IPS-15b (cell line): ENCODE measurements at regions not wholly inside any gene's neighbourhood (a gene's known extent, or its start where the extent isn't known, plus 50 kb on each side); places are given as distances from the start of the nearest gene placed in this dataset.
"Not testable (repeated sequence)": the region's sequence is repeated elsewhere in the genome, so short reads cannot be mapped to it uniquely, and the experiment has no call there.

Experiments
- H3K27me3 ChIP-seq: one replicate; pipeline ENCODE4 v1.6.1; 2013; ENCODE audit warnings: low read length; ENCODE audit not compliant: control insufficient read depth, insufficient read depth
- H3K36me3 ChIP-seq: one replicate; pipeline ENCODE4 v1.6.1; 2013; ENCODE audit warnings: low read length; ENCODE audit not compliant: control insufficient read depth, insufficient read depth
- H3K4me1 ChIP-seq: one replicate; pipeline ENCODE4 v1.6.1; 2013; ENCODE audit warnings: mild to moderate bottlenecking, low read length; ENCODE audit not compliant: control insufficient read depth, insufficient read depth
- H3K4me3 ChIP-seq: one replicate; pipeline ENCODE4 v1.5.1; 2013; ENCODE audit warnings: low read depth, low read length
- H3K9ac ChIP-seq: one replicate; pipeline ENCODE4 v1.6.1; 2013; ENCODE audit warnings: low read depth, mild to moderate bottlenecking, low read length
- H3K9me3 ChIP-seq: one replicate; pipeline ENCODE4 v1.6.1; 2013; ENCODE audit warnings: mild to moderate bottlenecking, low read length; ENCODE audit not compliant: control insufficient read depth, insufficient read depth

GRCh38 chr1:224044420-224044819 lies 69.5 kb upstream of the FBXO28 start:
- no peaks in the 10 kb centered on the region for H3K27me3 ChIP-seq
- no peaks in the 10 kb centered on the region for H3K4me1 ChIP-seq
- no peak overlapping the region for H3K9ac ChIP-seq
- H3K9me3 ChIP-seq: no peaks in the 10 kb centered on the region
- H3K4me3 ChIP-seq: no peak overlapping the region
- H3K36me3 ChIP-seq: no peaks in the 10 kb centered on the region

GRCh38 chr1:224042557-224043118 lies 71.3 kb upstream of the FBXO28 start:
- H3K9me3 ChIP-seq: no peaks in the 10 kb centered on the region
- H3K4me3 ChIP-seq: no peak overlapping the region
- H3K36me3 ChIP-seq: no peaks in the 10 kb centered on the region
- H3K27me3 ChIP-seq: no peaks in the 10 kb centered on the region
- H3K4me1 ChIP-seq: no peaks in the 10 kb centered on the region
- no peak overlapping the region for H3K9ac ChIP-seq

DNA sequence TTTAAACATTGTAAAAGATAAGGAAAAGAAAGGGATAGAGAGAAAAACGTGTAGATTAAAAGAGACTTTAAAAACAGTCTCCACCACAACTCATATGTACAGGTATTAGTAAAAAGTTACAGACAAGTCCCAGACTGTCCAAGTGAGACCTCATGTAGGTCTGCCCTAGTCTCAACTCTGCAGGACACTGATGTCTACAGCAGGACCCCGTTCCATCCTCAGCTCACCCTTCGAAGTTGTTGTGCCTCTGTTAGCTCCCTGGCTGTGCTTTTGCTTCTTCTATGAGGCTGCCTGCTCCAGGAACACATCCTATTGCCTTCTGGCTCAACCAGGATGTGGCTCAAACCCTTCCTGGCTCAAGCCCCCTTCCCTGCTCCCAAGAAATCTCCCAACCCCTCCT lies 72.9 kb upstream of the FBXO28 start:
- Histone ChIP-seq H3K9me3 (no peaks in the 10 kb centered on the region), H3K36me3 (no peaks in the 10 kb centered on the region), H3K27me3 (no peaks in the 10 kb centered on the region), H3K4me3 (no peak overlapping the region), H3K9ac (no peak overlapping the region), H3K4me1 (no peaks in the 10 kb centered on the region)

DNA sequence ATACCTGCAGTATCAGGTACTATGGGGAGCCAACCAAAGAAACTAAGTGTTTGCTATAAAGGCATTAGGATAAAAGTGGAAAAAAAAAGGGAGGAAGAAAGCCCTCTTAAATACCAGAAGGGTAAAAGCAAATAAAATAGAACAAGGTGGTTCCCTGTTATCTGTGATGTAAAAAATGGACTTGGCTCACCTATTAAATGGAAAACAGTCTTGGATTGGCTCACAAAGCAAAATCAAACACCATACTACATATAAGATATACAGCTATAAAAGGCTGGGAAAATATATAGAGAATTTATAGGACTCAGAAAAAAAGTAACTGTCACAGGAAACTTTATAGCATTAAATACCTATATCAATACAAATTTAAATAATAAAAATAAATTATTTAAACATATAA lies 73.5 kb upstream of the FBXO28 start:
- H3K4me1 ChIP-seq, H3K9me3 ChIP-seq, H3K36me3 ChIP-seq, H3K4me3 ChIP-seq, H3K27me3 ChIP-seq, H3K9ac ChIP-seq: not testable (repeated sequence)

- H3K9me3 ChIP-seq, H3K4me3 ChIP-seq, H3K9ac ChIP-seq, H3K4me1 ChIP-seq, H3K27me3 ChIP-seq, H3K36me3 ChIP-seq: not testable (repeated sequence)
Measured at GRCh38 chr1:224040006-224040405, 73.9 kb upstream of the FBXO28 start.

GRCh38 chr1:224038832-224039231 lies 75.1 kb upstream of the FBXO28 start:
- not testable (repeated sequence) for H3K9me3 ChIP-seq, H3K4me1 ChIP-seq, H3K27me3 ChIP-seq, H3K4me3 ChIP-seq, H3K9ac ChIP-seq, H3K36me3 ChIP-seq

DNA sequence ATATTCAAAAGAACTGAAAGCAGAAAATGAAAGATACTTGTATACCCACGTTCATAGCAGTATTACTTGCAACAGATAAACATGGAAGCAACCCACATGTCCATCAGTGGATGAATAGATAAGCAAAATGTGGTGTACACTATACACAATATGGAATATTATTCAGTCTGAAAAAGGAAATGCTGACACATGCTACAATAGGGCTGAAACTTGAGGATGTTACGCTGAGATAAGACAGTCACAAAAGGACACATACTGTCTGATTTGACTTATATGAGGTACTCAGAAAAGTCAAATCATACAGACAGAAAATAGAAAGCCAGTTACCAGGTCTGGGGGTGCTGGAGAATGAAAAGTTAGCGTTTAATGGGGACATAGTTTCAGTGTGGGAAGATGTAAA lies 76.5 kb upstream of the FBXO28 start:
- not testable (repeated sequence) for H3K4me1 ChIP-seq, H3K9ac ChIP-seq, H3K27me3 ChIP-seq, H3K4me3 ChIP-seq, H3K9me3 ChIP-seq, H3K36me3 ChIP-seq

DNA sequence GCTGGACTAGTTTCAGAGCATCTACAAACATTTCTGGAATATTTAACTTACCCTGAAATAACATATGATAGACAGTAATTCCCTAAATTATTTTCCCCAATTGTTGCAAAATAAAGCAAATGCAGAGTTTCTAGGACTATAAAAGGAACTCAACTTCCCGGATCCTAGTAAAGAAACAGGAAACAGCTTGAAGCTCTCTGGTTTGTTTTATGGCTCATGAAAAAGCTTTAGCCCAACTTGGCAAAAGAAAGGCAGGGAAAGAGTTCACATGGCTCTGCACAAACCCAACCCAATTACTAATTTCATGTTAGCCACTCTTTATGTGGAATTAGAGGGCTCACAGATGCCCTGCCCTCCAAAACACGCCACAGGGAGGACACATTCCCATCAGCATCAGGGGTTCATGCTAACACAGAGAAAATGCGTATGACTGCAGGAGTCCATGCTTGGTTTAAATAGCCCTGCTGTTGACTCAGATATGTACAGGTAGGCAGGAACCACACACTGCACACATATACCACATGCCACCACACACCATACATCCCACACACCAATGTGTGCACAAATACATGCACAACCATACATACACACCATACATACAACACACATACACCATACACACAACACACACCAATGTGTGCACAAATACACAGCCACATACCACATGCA lies 81.2 kb upstream of the FBXO28 start:
- not testable (repeated sequence) for H3K9me3 ChIP-seq, H3K4me1 ChIP-seq, H3K27me3 ChIP-seq, H3K36me3 ChIP-seq, H3K4me3 ChIP-seq, H3K9ac ChIP-seq

GRCh38 chr1:224031986-224032385 lies 81.9 kb upstream of the FBXO28 start:
- not testable (repeated sequence) for H3K9me3 ChIP-seq, H3K4me1 ChIP-seq, H3K36me3 ChIP-seq, H3K9ac ChIP-seq, H3K4me3 ChIP-seq, H3K27me3 ChIP-seq

- not testable (repeated sequence) for H3K4me1 ChIP-seq, H3K9ac ChIP-seq, H3K9me3 ChIP-seq, H3K4me3 ChIP-seq, H3K27me3 ChIP-seq, H3K36me3 ChIP-seq
Measured at GRCh38 chr1:224030257-224030656, 83.7 kb upstream of the FBXO28 start.

DNA sequence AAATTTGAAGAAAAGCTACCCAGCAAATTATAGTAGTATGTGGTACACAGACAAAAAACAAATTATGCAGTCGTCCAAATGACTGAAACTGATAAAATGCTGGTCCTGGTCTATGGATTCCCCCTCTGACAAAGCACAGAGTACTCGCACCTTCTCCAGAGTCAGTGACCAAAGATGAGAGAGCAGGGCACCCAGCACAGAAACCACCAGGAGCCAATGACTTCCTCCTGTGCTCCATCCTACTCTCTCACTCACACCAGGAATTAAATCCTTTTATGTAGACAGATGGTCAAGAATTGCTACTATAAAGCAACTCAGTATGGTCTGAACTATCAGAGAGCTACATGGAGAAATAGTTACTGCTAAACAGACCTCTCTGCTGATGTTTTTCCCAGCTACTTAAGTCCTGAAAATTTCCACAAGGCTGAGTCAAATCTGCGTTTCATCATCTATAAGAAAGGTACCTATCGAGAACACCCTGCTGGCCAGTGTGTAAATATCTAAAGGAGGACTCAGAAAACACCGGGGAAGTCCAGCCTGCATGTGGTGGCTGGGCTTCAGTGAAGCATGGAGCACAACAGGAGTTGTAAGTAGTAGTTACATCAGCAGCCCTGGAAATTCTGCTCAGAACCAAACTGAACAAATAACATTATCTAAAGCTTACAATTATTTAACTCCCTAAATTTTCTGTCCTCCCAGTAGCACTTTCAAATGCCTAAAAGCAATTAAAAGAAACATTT lies 84.5 kb upstream of the FBXO28 start:
- H3K36me3 ChIP-seq, H3K27me3 ChIP-seq, H3K4me3 ChIP-seq, H3K9me3 ChIP-seq, H3K4me1 ChIP-seq, H3K9ac ChIP-seq: not testable (repeated sequence)

GRCh38 chr1:224028802-224029201 lies 85.1 kb upstream of the FBXO28 start:
- not testable (repeated sequence) for H3K27me3 ChIP-seq, H3K9me3 ChIP-seq, H3K4me1 ChIP-seq, H3K36me3 ChIP-seq, H3K4me3 ChIP-seq, H3K9ac ChIP-seq
